Thoracic aorta (tissue), 2 donors: ENCODE measurements at regions not wholly inside any gene's neighbourhood (a gene's known extent, or its start where the extent isn't known, plus 50 kb on each side); places are given as distances from the start of the nearest gene placed in this dataset.

Experiments
- ATAC-seq: fragments of 150-250 bp; one replicate; pipeline ENCODE4 v1.8.0; 2017; ENCODE audit warnings: low read depth; ENCODE audit not compliant: insufficient number of reproducible peaks, low FRiP score
- DNase-seq: peaks from one replicate; pipeline ENCODE4 v3.0.0-alpha.2; 2020; ENCODE audit warnings: low spot score
- H3K27ac ChIP-seq, 2 donors: fragments of 200-600 bp; sonication (generic); 1 replicate in 1 of 2; 2 replicates in 1 of 2; pipeline ENCODE4 v1.5.1; 2016; ENCODE audit warnings: mild to moderate bottlenecking in 2 of 2, moderate library complexity in 2 of 2
- H3K27me3 ChIP-seq: fragments of 200-600 bp; sonication (generic); replicated peaks from 2 replicates; pipeline ENCODE4 v1.6.0; 2016; ENCODE audit warnings: mild to moderate bottlenecking; ENCODE audit not compliant: insufficient read depth
- H3K36me3 ChIP-seq: fragments of 200-600 bp; sonication (generic); one replicate; pipeline ENCODE4 v1.5.1; 2016
- H3K4me1 ChIP-seq, 2 donors: fragments of 200-600 bp; sonication (generic); 1 replicate in 1 of 2; 2 replicates in 1 of 2; pipeline versions ENCODE4 v1.5.1 to v1.6.0; 2016; ENCODE audit warnings: low read depth in 2 of 2, mild to moderate bottlenecking in 1 of 2; ENCODE audit not compliant: control insufficient read depth in 1 of 2
- H3K4me3 ChIP-seq: fragments of 200-600 bp; sonication (generic); 2 replicates; pipeline ENCODE4 v1.5.1; 2016; ENCODE audit warnings: mild to moderate bottlenecking
- H3K9me3 ChIP-seq: fragments of 200-600 bp; sonication (generic); 2 replicates; pipeline ENCODE4 v1.5.1; 2016
- CTCF ChIP-seq: fragments of 200-600 bp; sonication (generic); IDR thresholded peaks from one replicate; pipeline ENCODE4 v1.5.1; 2019; ENCODE audit warnings: antibody characterized with exemption

- ATAC-seq (peak; percentile 84), DNase-seq (no peak)
- TF ChIP-seq CTCF = peak; percentile 44
- Histone ChIP-seq H3K4me1 (no peaks in the 10 kb centered on the region), H3K27ac (no peak overlapping the region), H3K36me3 (no peaks in the 10 kb centered on the region), H3K9me3 (no peaks in the 10 kb centered on the region), H3K27me3 (no peaks in the 10 kb centered on the region), H3K4me3 (no peak overlapping the region)
Measured at GRCh38 chr1:70509996-70510876, 99.2 kb downstream of the CTH start.

- TF ChIP-seq CTCF = no peak
- H3K27me3 ChIP-seq = no peaks in the 10 kb centered on the region
- no peak overlapping the region for H3K4me3 ChIP-seq
- no peaks in the 10 kb centered on the region for H3K4me1 ChIP-seq
- no peak overlapping the region for H3K27ac ChIP-seq
- ATAC-seq (no peak), DNase-seq (no peak)
- no peaks in the 10 kb centered on the region for H3K9me3 ChIP-seq
- H3K36me3 ChIP-seq = no peaks in the 10 kb centered on the region
Measured at GRCh38 chr1:70517444-70517843, 106.4 kb downstream of the CTH start.

DNA sequence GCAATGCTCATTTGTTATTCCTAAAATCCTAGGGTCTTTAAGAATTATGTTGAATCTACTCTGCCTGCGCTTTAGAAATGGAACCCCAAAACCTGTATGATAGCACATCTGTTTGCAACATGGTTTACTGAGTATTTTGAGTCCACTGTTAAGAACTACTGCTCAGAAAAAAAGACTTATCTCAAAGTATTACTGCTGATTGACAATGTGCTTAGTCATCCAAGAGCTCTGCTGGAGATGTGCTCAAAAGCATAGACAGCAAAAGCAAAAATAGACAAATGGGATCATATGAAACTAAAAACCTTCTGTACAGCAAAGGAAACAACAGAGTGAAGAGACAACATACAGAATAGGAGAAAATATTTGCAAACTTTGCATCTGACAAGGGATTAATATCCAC lies 107.0 kb downstream of the CTH start:
- Histone ChIP-seq H3K27ac (no peak overlapping the region), H3K27me3 (no peaks in the 10 kb centered on the region), H3K4me1 (no peaks in the 10 kb centered on the region), H3K4me3 (no peak overlapping the region), H3K36me3 (no peaks in the 10 kb centered on the region), H3K9me3 (no peaks in the 10 kb centered on the region)
- ATAC-seq (no peak), DNase-seq (no peak)
- no peak for TF ChIP-seq CTCF

DNA sequence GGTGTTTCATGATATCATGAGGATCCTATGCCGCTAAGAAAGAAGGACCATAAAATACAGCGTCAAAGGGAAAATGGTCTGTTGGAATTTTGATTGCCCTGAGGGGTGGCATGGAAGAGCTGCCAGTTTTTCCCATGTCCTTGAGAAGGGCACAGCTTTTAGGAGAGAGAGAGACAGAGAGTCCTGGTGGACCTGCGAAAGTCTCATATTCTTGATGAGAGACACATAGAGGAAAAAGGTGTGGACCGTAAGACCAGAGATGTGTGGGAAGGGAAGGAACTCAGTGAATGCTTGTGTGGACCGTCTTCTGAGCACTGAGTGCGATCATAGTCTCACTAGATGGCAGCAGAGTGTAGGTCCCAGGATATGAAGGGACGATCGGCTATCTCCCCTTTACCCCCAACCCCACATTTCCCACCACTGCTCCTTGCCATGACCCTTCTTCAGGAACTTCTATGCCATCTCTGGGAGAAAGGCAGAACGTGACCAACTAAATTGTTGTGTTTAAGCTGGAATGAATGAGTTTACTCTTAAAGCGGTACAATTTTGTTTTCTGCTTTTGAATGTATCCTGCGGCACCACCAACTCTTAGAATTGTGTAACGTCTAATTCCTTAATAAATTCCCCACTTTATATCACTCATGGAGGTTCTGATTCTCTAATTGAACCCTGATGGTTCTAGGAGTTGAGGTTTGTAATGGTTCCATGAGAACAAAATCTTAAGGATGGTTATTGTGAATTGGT lies 117.7 kb downstream of the CTH start:
- Histone ChIP-seq H3K27ac (no peak overlapping the region), H3K27me3 (no peaks in the 10 kb centered on the region), H3K4me1 (no peaks in the 10 kb centered on the region), H3K36me3 (no peaks in the 10 kb centered on the region), H3K4me3 (peak overlapping the region; percentile 23), H3K9me3 (no peaks in the 10 kb centered on the region)
- ATAC-seq = peak; percentile 85
- TF ChIP-seq CTCF = peak; percentile 54
- no peak for DNase-seq

- Histone ChIP-seq H3K9me3 (no peaks in the 10 kb centered on the region), H3K36me3 (no peaks in the 10 kb centered on the region), H3K4me1 (no peaks in the 10 kb centered on the region), H3K27me3 (no peaks in the 10 kb centered on the region), H3K27ac (no peak overlapping the region), H3K4me3 (no peak overlapping the region)
- TF ChIP-seq CTCF = no peak
- DNase-seq (no peak), ATAC-seq (no peak)
Measured at GRCh38 chr1:70536708-70537366, 125.8 kb downstream of the CTH start.
